CD4-positive, alpha-beta T cell (primary cell): ENCODE measurements at regions not wholly inside any gene's neighbourhood (a gene's known extent, or its start where the extent isn't known, plus 50 kb on each side); places are given as distances from the start of the nearest gene placed in this dataset.

Source experiments
- ATAC-seq: fragments of 200-7000 bp; cut with Tn5 transposase; one replicate; pipeline ENCODE4 v1.10.0; 2022; ENCODE audit warnings: mild to moderate bottlenecking; ENCODE audit not compliant: poor library complexity
- CTCF ChIA-PET: fragments of 350-600 bp; sonication (Branson Sonifier 250); formaldehyde crosslinking; loops from one replicate; lab custom pipeline; 2021; ENCODE audit warnings: antibody characterized with exemption, inconsistent platforms; lab: Charles Lee
- POLR2A ChIA-PET: fragments of 350-600 bp; sonication (Branson Sonifier 250); formaldehyde crosslinking; loops from one replicate; lab custom pipeline; 2021; ENCODE audit warnings: antibody characterized with exemption, inconsistent platforms; lab: Charles Lee
- DNase-seq, 14 experiments: peaks; one replicate each; pipeline ENCODE4 v3.0.0-alpha.2; 2013 to 2020; ENCODE audit warnings: mixed read lengths in 2 of 14
- H3K27ac ChIP-seq, 2 donors: one replicate each; pipeline versions ENCODE4 v1.5.1 to v1.7.0; 2013; ENCODE audit warnings: low read length in 2 of 2, low read depth in 1 of 2, mild to moderate bottlenecking in 1 of 2
- H3K27me3 ChIP-seq, 2 experiments: 1 replicate in 1 of 2; 2 replicates in 1 of 2; pipeline versions ENCODE4 v1.6.1 to v1.7.0; 2013; ENCODE audit warnings: low read length in 2 of 2, control low read depth in 1 of 2, mild to moderate bottlenecking in 1 of 2, moderate library complexity in 1 of 2; ENCODE audit not compliant: insufficient read depth in 2 of 2, control insufficient read depth in 1 of 2
- H3K36me3 ChIP-seq: one replicate; pipeline ENCODE4 v1.6.1; 2013; ENCODE audit warnings: low read length, control low read depth; ENCODE audit not compliant: insufficient read depth
- H3K4me1 ChIP-seq: one replicate; pipeline ENCODE4 v1.6.1; 2013; ENCODE audit warnings: low read length, control low read depth; ENCODE audit not compliant: insufficient read depth
- H3K4me3 ChIP-seq: one replicate; pipeline ENCODE4 v1.5.1; 2013; ENCODE audit warnings: mild to moderate bottlenecking, low read length, moderate library complexity
- H3K9me3 ChIP-seq, 2 experiments: 1 replicate in 1 of 2; 2 replicates in 1 of 2; pipeline versions ENCODE4 v1.6.1 to v1.7.0; 2013; ENCODE audit warnings: low read length in 2 of 2, mild to moderate bottlenecking in 2 of 2, control low read depth in 1 of 2, moderate library complexity in 1 of 2; ENCODE audit not compliant: control insufficient read depth in 1 of 2, insufficient read depth in 1 of 2
- H3K27ac Mint-ChIP-seq: one replicate; pipeline ENCODE4 v1.8.0; 2020; ENCODE audit warnings: mixed read lengths
- H3K27me3 Mint-ChIP-seq: one replicate; pipeline ENCODE4 v1.8.0; 2021; ENCODE audit warnings: mixed read lengths
- H3K36me3 Mint-ChIP-seq: one replicate; pipeline ENCODE4 v1.8.0; 2021; ENCODE audit warnings: low read depth, mixed read lengths
- H3K4me1 Mint-ChIP-seq: one replicate; pipeline ENCODE4 v1.8.0; 2021; ENCODE audit warnings: low read depth, mixed read lengths
- H3K4me3 Mint-ChIP-seq: one replicate; pipeline ENCODE4 v1.8.0; 2020; ENCODE audit warnings: mild to moderate bottlenecking, mixed read lengths
- H3K9me3 Mint-ChIP-seq: one replicate; pipeline ENCODE4 v1.8.0; 2020; ENCODE audit warnings: mixed read lengths
- CTCF ChIP-seq: fragments of 200-600 bp; IDR thresholded peaks from one replicate; pipeline ENCODE4 v1.8.0; 2022; ENCODE audit warnings: antibody characterized with exemption, mild to moderate bottlenecking
- intact Hi-C, 2 experiments: fragments of 100-400 bp; cut with DNase I in 1 of 2; cut with micrococcal nuclease in 1 of 2; formaldehyde crosslinking; loops; one replicate each; pipeline versions ENCODE4 v1.15.1 to v1.9.0; 2023 to 2025; cut with DNase I, micrococcal nuclease

- no peak for ATAC-seq
- Mint-ChIP-seq H3K4me3 (no peak overlapping the region), H3K27ac (no peak overlapping the region), H3K27me3 (peaks cover 16% of the 10 kb centered on the region), H3K4me1 (no peaks in the 10 kb centered on the region), H3K36me3 (no peaks in the 10 kb centered on the region), H3K9me3 (no peaks in the 10 kb centered on the region)
- POLR2A ChIA-PET = no interaction called here
- Histone ChIP-seq H3K27ac (no peak overlapping the region), H3K36me3 (no peaks in the 10 kb centered on the region), H3K9me3 (peaks cover 0 to 9% of the 10 kb centered on the region in 2 experiments), H3K4me3 (no peak overlapping the region), H3K27me3 (peaks cover 0 to 17% of the 10 kb centered on the region in 2 experiments), H3K4me1 (no peaks in the 10 kb centered on the region)
- CTCF ChIA-PET = no interaction called here
- intact Hi-C loops = loop anchor here in 1 of 2 experiments (5.0 kb wide), 1 partner anchor 596 kb away; no protein-coding TSS in a partner anchor
- DNase-seq = no peak
- no peak for TF ChIP-seq CTCF
These were observed 275.7 kb upstream of the CTNNB1 start for GRCh38 chr3:40923651-40924050.

- Mint-ChIP-seq H3K36me3 (no peaks in the 10 kb centered on the region), H3K4me3 (no peak overlapping the region), H3K4me1 (no peaks in the 10 kb centered on the region), H3K9me3 (no peaks in the 10 kb centered on the region), H3K27me3 (peaks cover 20% of the 10 kb centered on the region), H3K27ac (no peak overlapping the region)
- intact Hi-C loops = loop anchor here in 1 of 2 experiments (5.0 kb wide), 1 partner anchor 597 kb away; no protein-coding TSS in a partner anchor
- Histone ChIP-seq H3K4me1 (no peaks in the 10 kb centered on the region), H3K36me3 (no peaks in the 10 kb centered on the region), H3K27ac (no peak overlapping the region), H3K4me3 (no peak overlapping the region), H3K27me3 (peaks cover 0 to 17% of the 10 kb centered on the region in 2 experiments), H3K9me3 (peaks cover 0 to 9% of the 10 kb centered on the region in 2 experiments)
- DNase-seq = no peak
- ATAC-seq = no peak
- CTCF ChIA-PET = interaction anchor here (0.6 kb wide), 1 partner anchor 598 kb away, joined by 3 read pairs; no protein-coding TSS in a partner anchor
- POLR2A ChIA-PET = no interaction called here
- no peak for TF ChIP-seq CTCF
These were observed 274.7 kb upstream of the CTNNB1 start for GRCh38 chr3:40924559-40925141.

- H3K4me3 Mint-ChIP-seq = no peak overlapping the region
- H3K27me3 ChIP-seq = peaks cover 0 to 17% of the 10 kb centered on the region in 2 experiments
- no peak for ATAC-seq
- H3K4me1 Mint-ChIP-seq = no peaks in the 10 kb centered on the region
- no peak overlapping the region for H3K27ac ChIP-seq
- H3K4me3 ChIP-seq = no peak overlapping the region
- no peak for DNase-seq
- no peaks in the 10 kb centered on the region for H3K36me3 ChIP-seq
- intact Hi-C loops = no loop called here
- no peaks in the 10 kb centered on the region for H3K4me1 ChIP-seq
- H3K27ac Mint-ChIP-seq = no peak overlapping the region
- H3K36me3 Mint-ChIP-seq = no peaks in the 10 kb centered on the region
- H3K27me3 Mint-ChIP-seq = peaks cover 20% of the 10 kb centered on the region
- POLR2A ChIA-PET = no interaction called here
- peaks cover 0 to 12% of the 10 kb centered on the region in 2 experiments for H3K9me3 ChIP-seq
- CTCF ChIA-PET = interaction anchor here (0.6 to 1.1 kb wide), 2 partner anchors 8 to 598 kb away, joined by 3 read pairs; no protein-coding TSS in a partner anchor
- no peak for TF ChIP-seq CTCF
- H3K9me3 Mint-ChIP-seq = no peaks in the 10 kb centered on the region
These were observed 274.1 kb upstream of the CTNNB1 start for GRCh38 chr3:40925231-40925630.
